GM21723 (cell line): ENCODE measurements at regions not wholly inside any gene's neighbourhood (a gene's known extent, or its start where the extent isn't known, plus 50 kb on each side); places are given as distances from the start of the nearest gene placed in this dataset.

Experiments
- ATAC-seq: cut with Tn5 transposase; IDR thresholded peaks from one replicate; pipeline ENCODE4 v1.9.1; 2021; ENCODE audit warnings: mild to moderate bottlenecking, moderate library complexity; ENCODE audit not compliant: unreplicated experiment

DNA sequence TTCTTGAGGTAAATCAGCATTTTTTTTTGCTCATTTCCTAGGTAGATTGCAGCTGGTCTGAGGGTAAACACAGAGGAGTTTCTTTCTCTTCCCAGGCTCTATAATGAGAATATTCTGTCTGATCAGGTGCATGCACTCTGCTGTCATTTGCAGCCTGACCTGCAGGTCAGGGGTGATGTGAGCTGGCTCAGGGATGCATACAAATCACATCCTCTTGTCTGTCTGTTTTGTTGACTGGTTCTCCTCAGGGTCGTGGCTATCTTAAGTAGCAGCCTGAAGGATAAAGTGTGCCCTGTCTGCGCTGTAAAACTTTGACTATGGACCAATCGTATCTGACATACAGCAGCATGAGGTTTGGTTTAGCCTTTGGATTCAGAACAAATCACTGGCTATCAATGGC is 183.4 kb upstream of the POU3F2 start:
- ATAC-seq: no peak

DNA sequence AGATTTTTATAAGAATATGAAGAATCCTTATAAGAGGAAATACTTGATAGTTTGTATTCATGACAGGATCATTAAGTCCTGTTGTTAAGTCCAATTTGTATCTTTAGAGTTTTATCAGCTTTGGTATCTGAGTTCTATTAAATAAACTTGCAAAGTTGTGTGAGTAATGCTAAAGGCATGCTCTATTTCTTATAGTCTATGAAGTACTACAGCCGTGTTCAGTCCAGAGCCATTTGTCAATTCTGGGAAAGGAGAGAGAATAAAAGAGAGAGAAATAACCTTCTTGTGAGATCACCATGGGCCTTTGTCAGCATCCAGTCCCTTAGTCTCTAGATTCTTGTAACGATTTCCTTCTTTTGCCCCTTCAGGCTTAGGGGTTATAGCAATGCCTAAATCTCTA is 181.2 kb upstream of the POU3F2 start:
- ATAC-seq: no peak

DNA sequence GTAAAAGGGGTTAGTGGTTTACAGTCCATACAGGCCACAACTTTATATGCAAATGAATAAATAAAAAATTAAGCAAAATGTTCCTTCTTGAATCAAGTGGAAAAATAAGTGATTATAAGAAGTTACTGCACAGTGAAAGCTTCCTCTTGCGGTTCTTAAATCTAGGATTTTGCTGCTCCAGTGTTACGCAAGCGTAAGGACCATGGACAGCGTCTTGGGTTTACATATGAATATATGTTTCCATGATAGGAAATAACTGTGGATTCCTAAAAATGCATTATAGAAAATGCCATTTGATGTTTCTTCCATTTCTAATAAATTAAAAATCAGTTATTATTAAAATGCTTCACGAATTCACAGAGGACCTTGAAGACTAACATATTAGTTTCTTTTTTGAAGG is 176.6 kb upstream of the POU3F2 start:
- ATAC-seq: no peak

- ATAC-seq: no peak
Measured at GRCh38 chr6:98669371-98669770, 165.0 kb upstream of the POU3F2 start.

DNA sequence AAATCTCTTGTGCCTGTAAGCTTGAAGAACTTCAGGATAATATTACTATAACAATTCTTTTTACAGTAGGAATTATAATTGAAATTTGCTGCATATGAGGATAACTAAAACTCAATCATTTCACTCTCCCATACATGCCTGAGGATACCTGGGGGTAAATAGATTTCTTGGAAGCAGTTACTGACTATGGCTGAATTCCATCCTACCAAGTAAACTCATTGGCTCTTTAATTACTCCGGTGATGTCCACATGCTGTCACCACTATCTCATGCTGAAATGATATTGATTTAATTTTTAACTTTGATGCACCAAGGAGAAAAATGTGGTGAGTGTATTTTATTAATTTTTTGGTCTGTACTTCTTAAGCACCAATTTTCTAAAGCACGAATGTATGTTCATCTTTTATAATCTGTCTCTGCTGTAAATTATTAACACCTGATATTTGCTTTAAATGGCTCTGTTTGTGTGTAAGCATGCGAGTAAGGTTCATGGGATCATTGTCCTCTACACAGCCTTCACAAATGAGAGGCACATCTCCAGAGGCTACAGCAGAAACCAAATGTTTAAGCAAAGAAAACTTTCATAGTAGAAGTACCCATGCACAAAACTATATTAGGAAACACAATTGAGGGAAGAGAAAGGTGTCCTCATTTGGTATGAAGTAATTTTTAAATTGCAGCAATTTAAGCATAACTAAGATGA is 164.2 kb upstream of the POU3F2 start:
- no peak for ATAC-seq

DNA sequence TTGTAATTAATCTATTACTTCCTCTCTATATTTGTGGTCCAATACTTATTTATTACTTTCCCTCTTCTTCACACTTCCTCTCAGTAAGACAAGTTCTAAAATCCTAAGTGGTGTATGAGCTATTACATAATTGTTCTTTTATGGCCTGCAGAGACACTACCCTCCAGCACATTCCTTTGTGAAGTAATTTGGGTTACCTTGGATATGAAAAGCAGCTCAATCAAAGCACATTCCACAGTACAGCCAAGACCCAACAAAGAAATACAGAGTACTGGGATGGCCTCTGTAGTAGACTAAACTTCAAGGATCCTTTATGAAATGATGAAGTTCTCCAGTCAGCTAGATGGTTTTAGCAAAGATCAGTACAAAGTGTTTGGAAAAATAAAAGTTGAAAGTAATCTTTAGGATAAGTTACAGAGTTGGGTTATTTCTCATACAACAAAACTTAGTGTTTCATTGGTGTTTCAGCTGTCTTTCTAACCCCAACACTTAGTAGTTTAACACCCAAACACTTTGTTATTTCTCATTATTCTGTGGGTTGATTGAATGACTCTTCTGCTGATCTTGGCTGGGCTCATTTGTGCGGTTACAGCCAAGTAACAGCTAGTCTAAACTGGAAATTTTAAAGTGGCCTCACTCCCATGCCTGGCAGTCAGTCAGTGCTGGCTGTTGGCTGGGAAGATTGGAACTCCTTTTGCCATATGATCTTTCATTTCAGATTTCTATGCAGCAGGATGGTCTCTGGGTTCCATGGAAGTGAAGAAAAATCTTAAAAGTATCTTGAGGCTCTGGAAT is 161.5 kb upstream of the POU3F2 start:
- ATAC-seq: no peak

- ATAC-seq: no peak
Measured at GRCh38 chr6:98678481-98678880, 155.9 kb upstream of the POU3F2 start.

GRCh38 chr6:98686008-98686601 is 148.3 kb upstream of the POU3F2 start:
- ATAC-seq: no peak

DNA sequence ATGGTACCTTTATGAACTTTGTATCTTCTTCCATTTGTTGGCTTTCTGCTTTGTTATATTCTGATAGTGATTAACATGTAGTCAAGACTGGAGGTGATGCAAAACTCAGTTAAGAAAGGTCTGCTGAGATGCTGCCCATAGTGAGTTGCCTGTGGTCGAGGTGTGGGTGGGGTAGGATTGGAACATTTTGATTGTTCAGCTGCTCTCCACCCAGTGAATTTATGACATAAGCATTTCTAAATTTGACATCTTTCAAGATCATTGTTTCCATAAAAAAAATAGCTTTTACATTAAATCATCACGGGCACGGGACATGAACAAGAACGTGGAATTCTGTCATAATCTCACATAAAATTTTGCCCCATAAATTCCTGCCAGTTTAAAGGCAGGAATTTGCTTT is 146.6 kb upstream of the POU3F2 start:
- no peak for ATAC-seq

- ATAC-seq: no peak
Measured at GRCh38 chr6:98695091-98695801, 139.1 kb upstream of the POU3F2 start.

DNA sequence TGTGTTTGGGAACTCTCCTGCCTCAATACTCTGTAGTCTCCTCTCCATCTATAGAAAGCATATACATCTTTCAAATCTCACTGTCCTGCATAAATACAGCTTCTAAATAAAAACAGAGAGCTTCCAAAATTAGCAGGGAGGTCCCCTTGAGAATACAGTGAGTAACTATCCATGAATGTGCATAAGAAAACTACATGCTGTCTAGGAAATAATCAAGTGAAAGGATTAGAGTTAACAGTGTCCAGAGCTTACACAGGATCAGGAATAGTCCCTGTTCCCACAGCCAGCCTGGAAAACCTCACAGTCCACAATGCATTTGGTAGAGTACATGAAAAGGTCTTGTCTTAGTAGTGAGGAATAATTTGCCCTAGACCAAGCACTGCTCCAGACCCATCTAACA is 123.0 kb upstream of the POU3F2 start:
- ATAC-seq: no peak

DNA sequence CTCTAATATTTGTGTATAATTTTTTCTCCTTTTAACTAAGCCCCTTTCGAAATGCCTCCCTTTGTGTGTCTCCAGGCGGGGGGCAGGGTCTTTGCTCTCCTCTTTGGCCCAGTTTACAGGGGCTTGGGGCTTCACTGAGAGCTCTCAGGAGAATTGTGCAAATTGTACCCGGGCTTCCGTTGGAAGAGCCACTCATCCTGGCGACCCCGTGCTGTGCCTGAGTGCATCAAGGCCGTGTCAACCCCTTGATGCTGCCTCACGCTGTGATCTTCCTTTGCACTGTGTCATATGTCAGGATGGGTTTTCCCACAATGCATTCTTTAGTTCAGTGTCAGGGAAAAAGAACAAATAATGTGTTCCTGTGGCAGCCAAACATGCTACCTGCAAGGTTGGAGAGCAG is 118.0 kb upstream of the POU3F2 start:
- no peak for ATAC-seq

GRCh38 chr6:98717322-98717877 is 117.0 kb upstream of the POU3F2 start:
- no peak for ATAC-seq

DNA sequence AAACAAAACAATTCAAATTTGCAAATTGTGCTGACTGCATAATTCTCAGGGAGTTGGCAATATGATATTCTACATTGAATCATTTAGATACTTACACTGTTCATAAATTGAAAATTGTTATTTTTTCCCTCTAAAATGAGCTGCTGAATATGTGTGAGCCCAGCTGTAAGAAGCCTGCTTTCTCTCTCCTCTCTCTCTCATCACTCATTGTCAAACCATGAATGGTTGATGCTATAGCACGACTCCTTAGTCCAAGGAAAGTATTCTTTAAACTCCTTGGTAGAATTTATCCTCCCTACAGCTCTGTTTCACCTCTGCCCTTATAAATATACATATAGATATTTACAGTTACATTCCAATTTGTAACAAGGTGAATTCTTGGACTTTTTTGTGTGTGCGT is 116.4 kb upstream of the POU3F2 start:
- ATAC-seq: no peak

DNA sequence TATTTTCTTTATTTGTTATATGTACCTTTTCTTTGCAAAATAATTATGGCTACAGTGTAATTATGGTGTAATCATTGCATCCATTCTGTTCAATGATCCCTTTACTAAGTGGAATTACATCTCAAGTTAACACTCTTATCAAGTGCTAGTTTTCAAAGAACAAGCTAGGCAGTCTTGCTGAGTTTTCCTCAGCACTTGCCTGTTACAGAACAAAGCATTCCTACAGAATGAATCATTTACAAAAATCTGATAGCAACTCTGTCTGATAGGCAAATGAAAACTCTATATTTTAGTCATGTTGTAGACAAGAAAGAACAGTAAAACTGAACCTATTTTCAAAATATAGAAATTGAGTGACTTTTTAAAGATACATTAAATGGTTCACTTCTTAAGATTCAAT is 109.8 kb upstream of the POU3F2 start:
- ATAC-seq: no peak

DNA sequence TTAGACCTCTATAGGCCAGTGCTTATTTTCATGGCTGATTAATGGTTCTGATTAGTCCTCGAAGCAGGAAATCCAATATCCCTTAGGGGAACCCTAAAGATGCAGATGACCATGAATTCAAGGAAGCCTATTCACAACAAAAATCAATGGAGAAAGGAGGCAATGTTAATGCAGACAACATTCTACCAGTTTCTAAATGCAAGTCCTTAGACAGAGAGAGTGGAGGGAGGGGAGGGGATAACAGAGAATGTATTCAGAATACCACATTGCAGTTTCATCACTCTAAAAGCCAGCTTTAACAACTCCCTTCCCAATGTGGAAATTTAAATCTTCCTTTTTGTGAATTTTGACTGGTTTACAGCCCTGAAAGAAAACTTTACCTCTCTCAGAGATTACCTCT is 87.1 kb upstream of the POU3F2 start:
- no peak for ATAC-seq

DNA sequence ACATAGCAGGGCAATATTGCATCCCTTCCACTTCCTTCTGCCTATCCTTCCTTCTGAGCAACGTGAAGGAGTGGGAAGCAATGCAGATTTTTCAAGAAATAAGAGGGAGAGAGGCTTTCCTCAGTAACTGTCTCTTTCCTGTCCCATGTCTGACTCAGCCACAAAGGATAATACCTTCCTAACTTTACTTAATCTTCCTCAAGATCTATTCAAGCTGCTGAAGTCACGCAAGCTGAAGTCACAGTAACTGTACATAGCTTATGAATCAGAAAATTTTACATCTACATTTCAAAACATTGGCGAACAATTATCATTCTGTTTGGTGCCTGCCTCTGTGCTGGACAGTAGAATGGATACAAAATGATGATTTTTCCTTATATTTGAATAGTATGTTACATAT is 86.4 kb upstream of the POU3F2 start:
- ATAC-seq: no peak

DNA sequence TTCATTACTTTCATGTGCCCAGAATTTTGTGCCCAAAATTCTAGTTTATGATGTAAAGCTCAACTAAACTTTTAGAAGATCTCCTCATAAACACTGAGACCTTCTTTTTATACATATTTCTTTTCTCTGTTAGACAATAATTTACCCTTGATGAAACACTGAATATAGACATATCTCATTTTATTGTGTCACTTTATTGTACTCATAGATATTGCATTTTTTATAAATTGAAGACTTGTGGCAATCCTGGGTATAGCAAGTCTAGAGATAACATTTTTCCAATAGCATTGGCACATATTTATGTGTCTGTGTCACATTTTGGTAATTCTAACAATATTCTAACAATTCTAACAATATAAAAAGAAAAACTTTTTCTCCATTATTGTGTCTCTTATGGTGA is 74.9 kb upstream of the POU3F2 start:
- no peak for ATAC-seq

- no peak for ATAC-seq
Measured at GRCh38 chr6:98764373-98764911, 69.9 kb upstream of the POU3F2 start.

DNA sequence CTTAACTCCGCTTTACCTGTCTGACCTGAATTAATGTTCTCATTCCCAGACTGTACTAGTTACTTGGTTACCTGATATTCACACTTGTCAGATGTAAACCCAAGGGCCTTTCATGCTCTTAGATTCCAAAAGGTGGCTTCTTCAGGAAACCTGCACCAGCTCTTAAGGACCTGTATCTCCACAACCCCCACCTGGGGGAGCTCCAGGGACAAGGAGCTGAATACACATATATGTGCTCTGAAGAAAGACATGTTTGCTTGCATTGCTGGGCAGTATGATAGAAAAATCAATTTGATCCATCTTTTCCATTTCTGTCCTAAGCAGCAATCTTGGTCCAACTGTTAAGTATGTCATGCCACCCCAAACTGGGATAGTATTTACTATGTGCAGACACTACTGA is 64.8 kb upstream of the POU3F2 start:
- ATAC-seq: peak; percentile 61

GRCh38 chr6:98775205-98775604 is 59.2 kb upstream of the POU3F2 start:
- no peak for ATAC-seq
